ENCODE measurements at regions not wholly inside any gene's neighbourhood (a gene's known extent, or its start where the extent isn't known, plus 50 kb on each side); places are given as distances from the start of the nearest gene placed in this dataset.
"Not testable (repeated sequence)": the region's sequence is repeated elsewhere in the genome, so short reads cannot be mapped to it uniquely, and the experiment has no call there.

DNA sequence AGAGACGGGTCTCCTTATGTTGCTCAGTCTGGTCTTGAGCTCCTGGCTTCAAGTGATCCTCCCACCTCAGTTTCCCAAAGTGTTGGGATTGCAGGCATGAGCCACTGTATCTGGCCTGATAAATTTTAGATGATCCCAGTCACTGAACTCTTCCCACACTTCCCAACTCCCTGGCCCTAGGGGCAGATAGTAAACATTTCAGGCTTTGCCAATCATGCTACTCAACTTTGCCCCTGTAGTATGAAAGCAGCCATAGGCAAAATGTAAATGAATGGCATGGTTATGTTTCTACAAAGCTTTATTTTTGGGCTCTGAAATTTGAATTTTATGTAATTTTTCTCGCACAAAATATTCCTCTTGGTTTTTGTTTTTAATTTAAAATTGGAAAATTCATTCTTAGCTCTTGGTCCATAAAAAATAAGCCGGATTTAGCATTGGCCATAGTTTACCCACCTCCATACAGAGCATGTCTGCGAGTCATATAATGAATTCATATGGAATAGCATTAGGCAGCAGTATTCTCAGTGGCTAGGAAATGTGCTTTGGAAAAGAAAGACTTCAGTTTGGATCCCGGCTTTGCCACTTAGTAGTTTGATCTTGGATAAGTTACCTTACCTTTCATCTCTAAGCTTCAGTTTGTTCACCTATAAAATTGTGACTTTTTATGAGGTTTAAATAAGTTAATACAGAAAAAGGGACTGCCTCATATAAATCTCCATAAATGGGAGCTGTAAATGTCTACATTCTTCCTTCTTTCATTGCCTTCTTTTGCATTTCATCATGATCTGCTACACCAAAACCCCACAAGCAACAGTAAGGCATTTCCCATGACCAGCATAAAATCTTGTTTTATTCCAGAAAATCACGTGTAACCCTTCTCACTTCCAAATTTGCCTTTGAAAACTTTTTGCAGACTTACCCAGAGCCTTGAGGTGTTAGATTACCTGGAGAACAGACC lies 360.3 kb upstream of the TPM1 start:
- no peak for DNase-seq (ENCODE audit: low spot score in 2 of 2, unreplicated experiment in 2 of 2)
- Mint-ChIP-seq H3K4me1 (no peaks in the 10 kb centered on the region), H3K9me3 (peaks cover 14% of the 10 kb centered on the region), H3K27me3 (ENCODE audit: low read depth) (no peaks in the 10 kb centered on the region), H3K4me3 (no peak overlapping the region), H3K27ac (no peak overlapping the region), H3K36me3 (peaks cover 19% of the 10 kb centered on the region)
- TF ChIP-seq, protein P1, sequence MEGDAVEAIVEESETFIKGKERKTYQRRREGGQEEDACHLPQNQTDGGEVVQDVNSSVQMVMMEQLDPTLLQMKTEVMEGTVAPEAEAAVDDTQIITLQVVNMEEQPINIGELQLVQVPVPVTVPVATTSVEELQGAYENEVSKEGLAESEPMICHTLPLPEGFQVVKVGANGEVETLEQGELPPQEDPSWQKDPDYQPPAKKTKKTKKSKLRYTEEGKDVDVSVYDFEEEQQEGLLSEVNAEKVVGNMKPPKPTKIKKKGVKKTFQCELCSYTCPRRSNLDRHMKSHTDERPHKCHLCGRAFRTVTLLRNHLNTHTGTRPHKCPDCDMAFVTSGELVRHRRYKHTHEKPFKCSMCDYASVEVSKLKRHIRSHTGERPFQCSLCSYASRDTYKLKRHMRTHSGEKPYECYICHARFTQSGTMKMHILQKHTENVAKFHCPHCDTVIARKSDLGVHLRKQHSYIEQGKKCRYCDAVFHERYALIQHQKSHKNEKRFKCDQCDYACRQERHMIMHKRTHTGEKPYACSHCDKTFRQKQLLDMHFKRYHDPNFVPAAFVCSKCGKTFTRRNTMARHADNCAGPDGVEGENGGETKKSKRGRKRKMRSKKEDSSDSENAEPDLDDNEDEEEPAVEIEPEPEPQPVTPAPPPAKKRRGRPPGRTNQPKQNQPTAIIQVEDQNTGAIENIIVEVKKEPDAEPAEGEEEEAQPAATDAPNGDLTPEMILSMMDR (IDR thresholded peaks at IDR 0.05; ENCODE audit: unreplicated experiment) = no peak

DNA sequence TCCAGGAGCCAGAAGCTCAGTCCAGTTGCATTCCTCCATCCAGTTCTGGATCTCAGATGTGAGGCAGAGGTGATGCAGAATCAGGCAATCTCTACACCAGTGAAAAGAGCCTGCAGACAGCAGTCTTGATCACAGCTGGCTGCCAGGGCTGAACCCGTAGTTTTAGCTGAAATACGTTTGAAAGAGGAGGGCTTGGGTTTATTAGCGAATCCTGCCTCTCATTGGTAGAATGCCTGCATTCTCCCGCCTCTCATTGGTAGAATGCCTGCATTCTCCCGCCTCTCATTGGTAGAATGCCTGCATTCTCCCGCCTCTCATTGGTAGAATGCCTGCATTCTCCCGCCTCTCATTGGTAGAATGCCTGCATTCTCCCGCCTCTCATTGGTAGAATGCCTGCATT lies 359.4 kb upstream of the TPM1 start:
- Mint-ChIP-seq H3K9me3 (peaks cover 14% of the 10 kb centered on the region), H3K36me3 (peaks cover 18% of the 10 kb centered on the region)
- H3K27me3 Mint-ChIP-seq (ENCODE audit: low read depth); H3K27ac Mint-ChIP-seq; H3K4me1 Mint-ChIP-seq; H3K4me3 Mint-ChIP-seq; DNase-seq (ENCODE audit: low spot score in 2 of 2, unreplicated experiment in 2 of 2): not testable (repeated sequence)

- H3K4me1 Mint-ChIP-seq = no peaks in the 10 kb centered on the region
- no peak overlapping the region for H3K27ac Mint-ChIP-seq
- peaks cover 12% of the 10 kb centered on the region for H3K9me3 Mint-ChIP-seq
- H3K36me3 Mint-ChIP-seq = peaks cover 15% of the 10 kb centered on the region
- TF ChIP-seq, protein P1 (IDR thresholded peaks at IDR 0.05; ENCODE audit: unreplicated experiment) = no peak
- no peak overlapping the region for H3K4me3 Mint-ChIP-seq
- DNase-seq (ENCODE audit: low spot score in 2 of 2, unreplicated experiment in 2 of 2) = no peak
- H3K27me3 Mint-ChIP-seq (ENCODE audit: low read depth) = no peaks in the 10 kb centered on the region
Measured at GRCh38 chr15:62684123-62684808, 358.3 kb upstream of the TPM1 start.

DNA sequence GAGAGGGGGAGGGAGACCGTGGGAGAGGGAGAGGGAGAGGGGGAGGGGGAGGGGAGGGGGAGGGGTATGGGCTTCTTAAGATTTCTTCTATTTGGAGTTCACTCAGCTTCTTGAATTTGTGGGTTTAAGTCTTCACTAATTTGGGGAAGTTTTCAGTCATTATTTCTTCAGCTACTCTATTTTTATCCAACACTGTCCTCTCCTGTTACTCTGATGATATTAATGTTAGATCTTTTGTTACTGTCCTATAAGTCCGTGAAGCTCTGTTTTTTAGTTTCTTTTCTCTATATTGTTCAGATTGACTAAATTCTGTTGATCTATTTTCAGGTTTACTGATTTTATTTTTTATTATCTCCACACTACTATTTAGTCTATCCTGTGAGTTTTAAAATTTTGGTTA lies 351.5 kb upstream of the TPM1 start:
- no peak overlapping the region for H3K4me3 Mint-ChIP-seq

DNA sequence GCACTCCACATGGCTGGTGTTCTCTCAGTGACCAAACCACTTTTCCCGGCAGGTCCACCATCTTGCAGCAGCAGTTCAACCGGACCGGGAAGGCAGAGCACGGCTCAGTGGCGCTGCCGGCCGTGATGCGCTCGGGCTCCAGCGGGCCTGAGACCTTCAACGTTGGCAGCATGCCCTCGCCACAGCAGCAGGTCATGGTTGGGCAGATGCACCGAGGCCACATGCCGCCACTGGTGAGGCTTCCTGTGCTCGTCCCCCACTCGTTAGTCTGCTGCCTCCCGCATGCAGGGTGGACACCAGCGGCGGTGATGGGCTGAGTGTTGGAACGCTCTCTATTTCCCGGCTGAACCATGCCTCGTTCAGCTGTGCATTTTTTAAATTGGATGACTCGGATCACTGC lies 344.9 kb upstream of the TPM1 start:
- Mint-ChIP-seq H3K4me1 (no peaks in the 10 kb centered on the region), H3K27ac (no peak overlapping the region), H3K9me3 (no peaks in the 10 kb centered on the region), H3K36me3 (peaks cover 19% of the 10 kb centered on the region), H3K4me3 (no peak overlapping the region), H3K27me3 (ENCODE audit: low read depth) (no peaks in the 10 kb centered on the region)
- TF ChIP-seq, protein P1 (IDR thresholded peaks at IDR 0.05; ENCODE audit: unreplicated experiment) = no peak
- DNase-seq (ENCODE audit: low spot score in 2 of 2, unreplicated experiment in 2 of 2) = no peak

More for the DNA sequence above, 351.5 kb upstream of the TPM1 start:
- DNase-seq (ENCODE audit: low spot score in 2 of 2, unreplicated experiment in 2 of 2) = no peak
- Mint-ChIP-seq H3K4me1 (no peaks in the 10 kb centered on the region), H3K9me3 (peaks cover 5% of the 10 kb centered on the region), H3K27ac (no peak overlapping the region), H3K27me3 (ENCODE audit: low read depth) (no peaks in the 10 kb centered on the region), H3K36me3 (peaks cover 26% of the 10 kb centered on the region)
- TF ChIP-seq, protein P1 (IDR thresholded peaks at IDR 0.05; ENCODE audit: unreplicated experiment) = no peak

DNA sequence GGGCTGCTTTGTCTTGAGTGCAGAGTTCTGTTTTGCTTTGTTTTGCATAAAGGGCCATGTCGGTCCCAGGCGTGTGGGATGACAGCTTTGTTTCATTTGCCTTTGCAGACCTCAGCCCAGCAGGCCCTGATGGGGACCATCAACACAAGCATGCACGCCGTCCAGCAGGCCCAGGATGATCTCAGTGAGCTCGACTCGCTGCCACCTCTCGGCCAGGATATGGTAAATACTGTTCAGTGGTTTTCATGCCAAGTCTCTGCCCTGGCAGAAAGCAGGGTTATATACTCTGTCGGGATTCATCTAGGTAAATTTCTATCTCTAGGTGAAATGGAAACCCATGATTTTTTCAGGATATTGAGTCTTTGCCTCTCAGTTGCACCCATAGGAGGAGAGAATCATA lies 343.9 kb upstream of the TPM1 start:
- Mint-ChIP-seq H3K27me3 (ENCODE audit: low read depth) (no peaks in the 10 kb centered on the region), H3K27ac (no peak overlapping the region), H3K36me3 (peaks cover 21% of the 10 kb centered on the region), H3K9me3 (no peaks in the 10 kb centered on the region), H3K4me1 (no peaks in the 10 kb centered on the region), H3K4me3 (no peak overlapping the region)
- DNase-seq (ENCODE audit: low spot score in 2 of 2, unreplicated experiment in 2 of 2) = no peak
- TF ChIP-seq, protein P1 (IDR thresholded peaks at IDR 0.05; ENCODE audit: unreplicated experiment) = no peak
